ENCODE measurements at regions not wholly inside any gene's neighbourhood (a gene's known extent, or its start where the extent isn't known, plus 50 kb on each side); places are given as distances from the start of the nearest gene placed in this dataset.
A peak's percentile ranks its signal among the peaks of the same experiment; 100 is the strongest.

GRCh38 chr6:141313986-141314385 lies 818.7 kb upstream of the GJE1 start:
- no peak for DNase-seq (ENCODE audit: low read depth)
- TF ChIP-seq CTCF (IDR thresholded peaks at IDR 0.05; ENCODE audit: low read depth, low read length) (no peak), MYC (IDR thresholded peaks at IDR 0.05; ENCODE audit: low read depth, low read length) (no peak), POLR2A (IDR thresholded peaks at IDR 0.05; ENCODE audit: extremely low read depth, insufficient read length) (no peak), MAX (IDR thresholded peaks at IDR 0.05; ENCODE audit: low read depth, low read length) (no peak)
- H3K4me3 ChIP-seq (ENCODE audit: low read depth, low read length): no peak overlapping the region

GRCh38 chr6:141309295-141309694 lies 823.4 kb upstream of the GJE1 start:
- TF ChIP-seq CTCF (IDR thresholded peaks at IDR 0.05; ENCODE audit: low read depth, low read length) (no peak), MYC (IDR thresholded peaks at IDR 0.05; ENCODE audit: low read depth, low read length) (no peak), POLR2A (IDR thresholded peaks at IDR 0.05; ENCODE audit: extremely low read depth, insufficient read length) (no peak), MAX (IDR thresholded peaks at IDR 0.05; ENCODE audit: low read depth, low read length) (no peak)
- DNase-seq (ENCODE audit: low read depth): peak; percentile 33
- H3K4me3 ChIP-seq (ENCODE audit: low read depth, low read length): no peak overlapping the region

GRCh38 chr6:141307309-141307998 lies 825.3 kb upstream of the GJE1 start:
- no peak for DNase-seq (ENCODE audit: low read depth)
- no peak overlapping the region for H3K4me3 ChIP-seq (ENCODE audit: low read depth, low read length)
- TF ChIP-seq MAX (IDR thresholded peaks at IDR 0.05; ENCODE audit: low read depth, low read length) (no peak), CTCF (IDR thresholded peaks at IDR 0.05; ENCODE audit: low read depth, low read length) (no peak), POLR2A (IDR thresholded peaks at IDR 0.05; ENCODE audit: extremely low read depth, insufficient read length) (no peak), MYC (IDR thresholded peaks at IDR 0.05; ENCODE audit: low read depth, low read length) (no peak)

GRCh38 chr6:141303907-141304306 lies 828.8 kb upstream of the GJE1 start:
- no peak for TF ChIP-seq MYC (IDR thresholded peaks at IDR 0.05; ENCODE audit: low read depth, low read length)
- TF ChIP-seq MAX (IDR thresholded peaks at IDR 0.05; ENCODE audit: low read depth, low read length): no peak
- no peak for TF ChIP-seq CTCF (IDR thresholded peaks at IDR 0.05; ENCODE audit: low read depth, low read length)
- no peak for TF ChIP-seq POLR2A (IDR thresholded peaks at IDR 0.05; ENCODE audit: extremely low read depth, insufficient read length)
- H3K4me3 ChIP-seq (ENCODE audit: low read depth, low read length): no peak overlapping the region
- DNase-seq (ENCODE audit: low read depth): no peak

- no peak for DNase-seq (ENCODE audit: low read depth)
- TF ChIP-seq MAX (IDR thresholded peaks at IDR 0.05; ENCODE audit: low read depth, low read length) (no peak), POLR2A (IDR thresholded peaks at IDR 0.05; ENCODE audit: extremely low read depth, insufficient read length) (no peak), CTCF (IDR thresholded peaks at IDR 0.05; ENCODE audit: low read depth, low read length) (no peak), MYC (IDR thresholded peaks at IDR 0.05; ENCODE audit: low read depth, low read length) (no peak)
- no peak overlapping the region for H3K4me3 ChIP-seq (ENCODE audit: low read depth, low read length)
Measured at GRCh38 chr6:141301779-141302178, 830.9 kb upstream of the GJE1 start.
